ENCODE measurements at regions not wholly inside any gene's neighbourhood (a gene's known extent, or its start where the extent isn't known, plus 50 kb on each side); places are given as distances from the start of the nearest gene placed in this dataset.

- peak; percentile 55 for DNase-seq (ENCODE audit: low read depth)
These were observed 532.0 kb downstream of the CDH11 start for GRCh38 chr16:64589836-64590235.

GRCh38 chr16:64586781-64587180, 535.1 kb downstream of the CDH11 start:
- DNase-seq (ENCODE audit: low read depth): peak; percentile 9
- H3K4me3 ChIP-seq (ENCODE audit: low read depth, low read length): no peak overlapping the region

More at GRCh38 chr16:64589836-64590235, 532.0 kb downstream of the CDH11 start:
- no peak overlapping the region for H3K4me3 ChIP-seq (ENCODE audit: low read depth, low read length)

GRCh38 chr16:64585367-64585766, 536.5 kb downstream of the CDH11 start:
- DNase-seq (ENCODE audit: low read depth): no peak
- H3K4me3 ChIP-seq (ENCODE audit: low read depth, low read length): no peak overlapping the region

GRCh38 chr16:64580558-64580957, 541.3 kb downstream of the CDH11 start:
- H3K4me3 ChIP-seq (ENCODE audit: low read depth, low read length): no peak overlapping the region

GRCh38 chr16:64579712-64580111, 542.2 kb downstream of the CDH11 start:
- no peak overlapping the region for H3K4me3 ChIP-seq (ENCODE audit: low read depth, low read length)
- DNase-seq (ENCODE audit: low read depth): no peak

More at GRCh38 chr16:64580558-64580957, 541.3 kb downstream of the CDH11 start:
- no peak for DNase-seq (ENCODE audit: low read depth)

GRCh38 chr16:64545768-64546167, 576.1 kb downstream of the CDH11 start:
- no peak overlapping the region for H3K4me3 ChIP-seq (ENCODE audit: low read depth, low read length)
- no peak for DNase-seq (ENCODE audit: low read depth)

GRCh38 chr16:64544859-64545258, 577.0 kb downstream of the CDH11 start:
- no peak for DNase-seq (ENCODE audit: low read depth)
- no peak overlapping the region for H3K4me3 ChIP-seq (ENCODE audit: low read depth, low read length)

GRCh38 chr16:64543441-64543840, 578.4 kb downstream of the CDH11 start:
- no peak for DNase-seq (ENCODE audit: low read depth)
- H3K4me3 ChIP-seq (ENCODE audit: low read depth, low read length): no peak overlapping the region

GRCh38 chr16:64543031-64543430, 578.8 kb downstream of the CDH11 start:
- DNase-seq (ENCODE audit: low read depth): no peak
- no peak overlapping the region for H3K4me3 ChIP-seq (ENCODE audit: low read depth, low read length)

- H3K4me3 ChIP-seq (ENCODE audit: low read depth, low read length): no peak overlapping the region
These were observed 579.7 kb downstream of the CDH11 start for GRCh38 chr16:64542152-64542551.

GRCh38 chr16:64541621-64542020, 580.2 kb downstream of the CDH11 start:
- no peak for DNase-seq (ENCODE audit: low read depth)
- no peak overlapping the region for H3K4me3 ChIP-seq (ENCODE audit: low read depth, low read length)

More at GRCh38 chr16:64542152-64542551, 579.7 kb downstream of the CDH11 start:
- DNase-seq (ENCODE audit: low read depth): no peak

GRCh38 chr16:64540434-64540833, 581.4 kb downstream of the CDH11 start:
- no peak for DNase-seq (ENCODE audit: low read depth)
- no peak overlapping the region for H3K4me3 ChIP-seq (ENCODE audit: low read depth, low read length)

GRCh38 chr16:64539811-64540371, 582.0 kb downstream of the CDH11 start:
- DNase-seq (ENCODE audit: low read depth): no peak
- no peak overlapping the region for H3K4me3 ChIP-seq (ENCODE audit: low read depth, low read length)

GRCh38 chr16:64534180-64534780, 587.6 kb downstream of the CDH11 start:
- H3K4me3 ChIP-seq (ENCODE audit: low read depth, low read length): no peak overlapping the region
- DNase-seq (ENCODE audit: low read depth): no peak

- H3K4me3 ChIP-seq (ENCODE audit: low read depth, low read length): no peak overlapping the region
- DNase-seq (ENCODE audit: low read depth): no peak
These were observed 589.2 kb downstream of the CDH11 start for GRCh38 chr16:64532691-64533090.

GRCh38 chr16:64532117-64532516, 589.7 kb downstream of the CDH11 start:
- DNase-seq (ENCODE audit: low read depth): no peak
- H3K4me3 ChIP-seq (ENCODE audit: low read depth, low read length): no peak overlapping the region

GRCh38 chr16:64531401-64531800, 590.5 kb downstream of the CDH11 start:
- no peak for DNase-seq (ENCODE audit: low read depth)
- H3K4me3 ChIP-seq (ENCODE audit: low read depth, low read length): no peak overlapping the region

- H3K4me3 ChIP-seq (ENCODE audit: low read depth, low read length): no peak overlapping the region
- no peak for DNase-seq (ENCODE audit: low read depth)
These were observed 599.3 kb downstream of the CDH11 start for GRCh38 chr16:64522548-64522947.

- no peak for DNase-seq (ENCODE audit: low read depth)
- H3K4me3 ChIP-seq (ENCODE audit: low read depth, low read length): no peak overlapping the region
These were observed 608.0 kb downstream of the CDH11 start for GRCh38 chr16:64513871-64514270.

GRCh38 chr16:64507240-64508024, 614.4 kb downstream of the CDH11 start:
- no peak overlapping the region for H3K4me3 ChIP-seq (ENCODE audit: low read depth, low read length)
- no peak for DNase-seq (ENCODE audit: low read depth)

- no peak overlapping the region for H3K4me3 ChIP-seq (ENCODE audit: low read depth, low read length)
- no peak for DNase-seq (ENCODE audit: low read depth)
These were observed 622.7 kb downstream of the CDH11 start for GRCh38 chr16:64499211-64499610.

Measured in skeletal muscle cell (primary cell).